AML-193 (cell line): ENCODE measurements at regions not wholly inside any gene's neighbourhood (a gene's known extent, or its start where the extent isn't known, plus 50 kb on each side); places are given as distances from the start of the nearest gene placed in this dataset.

Experiments
- DNase-seq, 2 experiments: peaks; one replicate each; lab custom pipeline; 2025; lab: John Stamatoyannopoulos, UW

GRCh38 chr13:55245005-55245644, 1895.6 kb upstream of the PRR20A start:
- peak; percentile 32 to 34 for DNase-seq

- DNase-seq, result no peak
Observed at GRCh38 chr13:55255236-55255635, 1885.5 kb upstream of the PRR20A start.

GRCh38 chr13:55263045-55263444, 1877.7 kb upstream of the PRR20A start:
- DNase-seq, result no peak

- DNase-seq, result no peak
Observed at GRCh38 chr13:55266644-55267043, 1874.1 kb upstream of the PRR20A start.

GRCh38 chr13:55298201-55298600, 1842.5 kb upstream of the PRR20A start:
- no peak for DNase-seq

GRCh38 chr13:55302568-55302967, 1838.2 kb upstream of the PRR20A start:
- no peak for DNase-seq

GRCh38 chr13:55307909-55308308, 1832.8 kb upstream of the PRR20A start:
- DNase-seq, result no peak

GRCh38 chr13:55341891-55342290, 1798.8 kb upstream of the PRR20A start:
- DNase-seq, result no peak

GRCh38 chr13:55345224-55345623, 1795.5 kb upstream of the PRR20A start:
- no peak for DNase-seq

GRCh38 chr13:55347528-55347927, 1793.2 kb upstream of the PRR20A start:
- DNase-seq, result no peak

GRCh38 chr13:55359067-55359466, 1781.7 kb upstream of the PRR20A start:
- DNase-seq, result no peak

- DNase-seq, result no peak
Observed at GRCh38 chr13:55361141-55361540, 1779.6 kb upstream of the PRR20A start.

- DNase-seq, result no peak
Observed at GRCh38 chr13:55366676-55367075, 1774.0 kb upstream of the PRR20A start.

GRCh38 chr13:55394470-55394869, 1746.2 kb upstream of the PRR20A start:
- no peak for DNase-seq

GRCh38 chr13:55402870-55403269, 1737.8 kb upstream of the PRR20A start:
- DNase-seq, result no peak

- no peak for DNase-seq
Observed at GRCh38 chr13:55403887-55404487, 1736.7 kb upstream of the PRR20A start.

GRCh38 chr13:55410398-55411330, 1730.1 kb upstream of the PRR20A start:
- no peak for DNase-seq

GRCh38 chr13:55418095-55418494, 1722.6 kb upstream of the PRR20A start:
- no peak for DNase-seq

GRCh38 chr13:55432814-55433213, 1707.9 kb upstream of the PRR20A start:
- DNase-seq, result no peak

- no peak for DNase-seq
Observed at GRCh38 chr13:55437162-55437561, 1703.6 kb upstream of the PRR20A start.

GRCh38 chr13:55439450-55439849, 1701.3 kb upstream of the PRR20A start:
- DNase-seq, result no peak

- DNase-seq, result no peak
Observed at GRCh38 chr13:55440465-55441085, 1700.1 kb upstream of the PRR20A start.
